ENCODE measurements at regions not wholly inside any gene's neighbourhood (a gene's known extent, or its start where the extent isn't known, plus 50 kb on each side); places are given as distances from the start of the nearest gene placed in this dataset.

DNA sequence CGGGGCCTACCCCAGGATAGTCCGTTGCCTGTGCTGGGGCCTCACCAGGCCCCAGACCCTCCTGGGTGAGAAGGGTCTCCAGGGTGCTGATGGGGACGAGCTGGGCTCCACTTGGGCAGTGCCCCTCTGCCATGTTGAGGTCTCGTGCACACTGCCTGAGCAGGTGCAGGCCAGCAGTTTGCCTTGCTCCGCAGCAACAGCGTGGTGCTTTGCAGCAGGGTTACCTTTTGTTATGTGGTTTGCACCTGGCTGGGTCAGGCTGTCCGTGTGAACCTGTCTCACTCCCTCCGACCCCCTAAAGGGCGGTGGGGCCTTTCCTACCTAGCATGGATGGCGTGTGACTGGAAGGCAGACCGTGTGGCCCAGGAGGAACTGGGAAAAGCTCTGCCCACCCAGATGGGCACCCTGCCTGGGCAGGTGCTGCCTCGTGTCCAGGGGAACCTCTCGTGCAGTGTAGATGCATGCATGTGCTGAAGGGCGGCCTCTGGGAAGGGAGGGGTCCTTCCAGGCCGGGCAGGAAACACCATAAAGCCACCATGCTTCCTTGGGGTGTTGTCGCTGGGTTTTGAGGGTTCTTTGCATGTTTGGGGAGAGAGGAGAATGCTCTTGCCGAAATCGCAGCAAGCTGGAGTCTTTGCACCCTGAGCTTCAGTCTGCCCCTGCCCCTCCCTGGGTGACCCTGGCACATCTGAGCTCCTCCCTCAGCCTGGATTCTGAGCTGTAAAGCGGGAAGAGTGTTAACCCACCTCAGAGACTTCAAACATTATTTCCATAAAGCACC lies 75.4 kb upstream of the PPARA start:
- TF ChIP-seq, protein P1, sequence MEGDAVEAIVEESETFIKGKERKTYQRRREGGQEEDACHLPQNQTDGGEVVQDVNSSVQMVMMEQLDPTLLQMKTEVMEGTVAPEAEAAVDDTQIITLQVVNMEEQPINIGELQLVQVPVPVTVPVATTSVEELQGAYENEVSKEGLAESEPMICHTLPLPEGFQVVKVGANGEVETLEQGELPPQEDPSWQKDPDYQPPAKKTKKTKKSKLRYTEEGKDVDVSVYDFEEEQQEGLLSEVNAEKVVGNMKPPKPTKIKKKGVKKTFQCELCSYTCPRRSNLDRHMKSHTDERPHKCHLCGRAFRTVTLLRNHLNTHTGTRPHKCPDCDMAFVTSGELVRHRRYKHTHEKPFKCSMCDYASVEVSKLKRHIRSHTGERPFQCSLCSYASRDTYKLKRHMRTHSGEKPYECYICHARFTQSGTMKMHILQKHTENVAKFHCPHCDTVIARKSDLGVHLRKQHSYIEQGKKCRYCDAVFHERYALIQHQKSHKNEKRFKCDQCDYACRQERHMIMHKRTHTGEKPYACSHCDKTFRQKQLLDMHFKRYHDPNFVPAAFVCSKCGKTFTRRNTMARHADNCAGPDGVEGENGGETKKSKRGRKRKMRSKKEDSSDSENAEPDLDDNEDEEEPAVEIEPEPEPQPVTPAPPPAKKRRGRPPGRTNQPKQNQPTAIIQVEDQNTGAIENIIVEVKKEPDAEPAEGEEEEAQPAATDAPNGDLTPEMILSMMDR (IDR thresholded peaks at IDR 0.05), result no peak
- TF ChIP-seq POLR2A (IDR thresholded peaks at IDR 0.05), result peak in 1 of 2 donors; percentile 21
